Peyer's patch (tissue), 4 donors: ENCODE measurements at regions not wholly inside any gene's neighbourhood (a gene's known extent, or its start where the extent isn't known, plus 50 kb on each side); places are given as distances from the start of the nearest gene placed in this dataset.

Source experiments
- POLR2A ChIP-seq, 2 donors: fragments of 450-650 bp; IDR thresholded peaks; one replicate each; pipeline ENCODE4 v1.5.1; 2017; ENCODE audit warnings: antibody characterized with exemption in 2 of 2, mild to moderate bottlenecking in 2 of 2, moderate library complexity in 2 of 2
- TF ChIP-seq, protein P1 (sequence below), 6 experiments: fragments of 450-650 bp in 4 of 6; fragments of 200-600 bp in 2 of 6; sonication (generic) in 1 of 6; IDR thresholded peaks; one replicate each; pipeline ENCODE4 v1.5.1; 2017 to 2019; ENCODE audit warnings: antibody characterized with exemption in 6 of 6, mild to moderate bottlenecking in 3 of 6, moderate library complexity in 1 of 6

DNA sequence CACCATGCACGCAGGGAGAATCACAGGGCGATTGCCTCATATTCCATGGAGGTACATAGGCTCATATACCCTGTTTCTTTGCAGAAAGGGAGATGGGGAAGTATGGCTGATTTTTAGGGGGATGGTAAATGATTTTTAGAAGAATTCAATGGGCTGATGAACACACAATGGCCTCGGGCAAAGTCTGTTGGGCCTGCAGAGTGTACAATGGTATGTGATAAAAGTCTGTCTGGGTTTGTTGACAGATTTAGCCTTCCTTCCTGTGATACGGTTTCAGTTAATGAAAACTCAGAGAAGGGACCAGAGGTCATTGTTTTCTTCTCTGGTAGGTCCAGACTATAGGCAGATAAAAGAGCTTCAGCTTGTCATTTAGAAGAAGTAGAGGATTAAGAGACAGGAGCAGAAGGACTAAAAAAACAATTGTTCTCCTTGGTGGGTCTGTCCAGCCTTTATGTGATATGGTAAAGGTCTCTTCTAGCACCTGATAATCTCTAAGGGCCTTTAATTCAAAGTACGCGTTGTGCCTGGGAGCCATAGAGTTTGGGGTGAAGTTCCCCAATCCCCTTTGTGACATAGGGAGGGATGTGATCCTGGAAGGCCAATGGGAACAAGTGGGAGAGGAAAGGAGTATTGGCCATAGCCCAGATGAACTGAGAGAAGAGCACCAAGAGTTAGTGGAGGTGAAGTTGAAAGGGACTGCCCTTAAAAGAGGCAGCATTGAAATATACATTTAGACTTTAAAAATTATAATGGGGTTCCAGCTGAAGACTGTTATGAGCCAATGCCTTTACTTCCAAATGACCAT, 107.5 kb upstream of the SERPINE2 start:
- TF ChIP-seq, protein P1, sequence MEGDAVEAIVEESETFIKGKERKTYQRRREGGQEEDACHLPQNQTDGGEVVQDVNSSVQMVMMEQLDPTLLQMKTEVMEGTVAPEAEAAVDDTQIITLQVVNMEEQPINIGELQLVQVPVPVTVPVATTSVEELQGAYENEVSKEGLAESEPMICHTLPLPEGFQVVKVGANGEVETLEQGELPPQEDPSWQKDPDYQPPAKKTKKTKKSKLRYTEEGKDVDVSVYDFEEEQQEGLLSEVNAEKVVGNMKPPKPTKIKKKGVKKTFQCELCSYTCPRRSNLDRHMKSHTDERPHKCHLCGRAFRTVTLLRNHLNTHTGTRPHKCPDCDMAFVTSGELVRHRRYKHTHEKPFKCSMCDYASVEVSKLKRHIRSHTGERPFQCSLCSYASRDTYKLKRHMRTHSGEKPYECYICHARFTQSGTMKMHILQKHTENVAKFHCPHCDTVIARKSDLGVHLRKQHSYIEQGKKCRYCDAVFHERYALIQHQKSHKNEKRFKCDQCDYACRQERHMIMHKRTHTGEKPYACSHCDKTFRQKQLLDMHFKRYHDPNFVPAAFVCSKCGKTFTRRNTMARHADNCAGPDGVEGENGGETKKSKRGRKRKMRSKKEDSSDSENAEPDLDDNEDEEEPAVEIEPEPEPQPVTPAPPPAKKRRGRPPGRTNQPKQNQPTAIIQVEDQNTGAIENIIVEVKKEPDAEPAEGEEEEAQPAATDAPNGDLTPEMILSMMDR (IDR thresholded peaks at IDR 0.05) = no peak
- TF ChIP-seq POLR2A (IDR thresholded peaks at IDR 0.05) = no peak
